ENCODE measurements at regions not wholly inside any gene's neighbourhood (a gene's known extent, or its start where the extent isn't known, plus 50 kb on each side); places are given as distances from the start of the nearest gene placed in this dataset.

DNA sequence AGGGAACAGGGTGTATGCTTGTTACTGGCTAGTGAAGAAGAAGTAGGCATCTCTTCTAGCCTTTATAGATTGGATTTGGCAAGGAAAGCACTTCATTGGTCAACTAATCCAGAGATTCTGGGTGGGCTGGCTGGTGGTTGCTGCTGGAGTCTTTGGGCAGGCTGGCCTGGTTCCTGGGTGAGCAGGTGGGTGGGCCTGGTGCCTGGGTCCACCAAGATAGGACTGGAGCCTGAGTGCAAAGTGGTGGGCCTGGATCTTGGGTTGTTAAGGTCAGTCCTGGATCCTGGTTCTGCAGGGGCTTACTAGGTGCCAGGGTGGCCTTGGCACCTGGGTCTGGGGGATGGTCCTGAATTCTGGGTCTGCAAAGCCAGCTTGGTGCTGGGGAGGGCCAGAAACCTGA lies 482.4 kb upstream of the GHITM start:
- H3K4me1 ChIP-seq (ENCODE audit: control insufficient read depth, extremely low read depth, insufficient read depth, low read length) = peaks cover 5% of the 10 kb centered on the region
- TF ChIP-seq FOS (IDR thresholded peaks at IDR 0.05; ENCODE audit: borderline replicate concordance, insufficient read depth, low read length) = no peak
- H3K27me3 ChIP-seq (ENCODE audit: control insufficient read depth in 2 of 2, insufficient read depth in 2 of 2, low read length in 2 of 2) = no peaks in the 10 kb centered on the region
- no peak overlapping the region for H3K27ac ChIP-seq (ENCODE audit: insufficient read depth, low read depth, low read length)
- no peak overlapping the region for H2AFZ ChIP-seq (ENCODE audit: low read depth, low read length)
- no TSS peak for BruUV-seq (replicated peaks)
- DNase-seq (ENCODE audit: low read depth, low spot score) (no peak), FAIRE-seq (no peak)
- ChIA-PET POLR2A (no interaction called here), CTCF (no interaction called here)
- no peaks in the 10 kb centered on the region for H3K79me2 ChIP-seq (ENCODE audit: control insufficient read depth, insufficient read depth, low read length)
- no peaks in the 10 kb centered on the region for H3K36me3 ChIP-seq (ENCODE audit: control insufficient read depth in 2 of 2, extremely low read depth in 1 of 2, insufficient read depth in 2 of 2, low read length in 2 of 2)
- H3K9me1 ChIP-seq (replicated peaks; ENCODE audit: control insufficient read depth, extremely low read depth, insufficient read depth, low read length) = no peaks in the 10 kb centered on the region
- dilution Hi-C loops (cut with MboI; ENCODE audit: extremely low pct_ligation_motif_present, low sequenced_read_pairs) = no loop called here
- H4K20me1 ChIP-seq (replicated peaks; ENCODE audit: control insufficient read depth, extremely low read depth, insufficient read depth, low read length) = no peaks in the 10 kb centered on the region
- no peaks in the 10 kb centered on the region for H3K9me3 ChIP-seq (replicated peaks; ENCODE audit: control insufficient read depth, insufficient read depth, low read length)
- H3K4me3 ChIP-seq (replicated peaks in 1 of 3; ENCODE audit: insufficient read depth in 1 of 3, low read depth in 1 of 3, low read length in 3 of 3) = no peak overlapping the region
- no peak overlapping the region for H3K4me2 ChIP-seq (ENCODE audit: insufficient read depth, low read length)
- intact Hi-C loops (cut with micrococcal nuclease) = no loop called here
- no peak overlapping the region for H3K9ac ChIP-seq (replicated peaks; ENCODE audit: extremely low read depth, insufficient read depth, low read length)

DNA sequence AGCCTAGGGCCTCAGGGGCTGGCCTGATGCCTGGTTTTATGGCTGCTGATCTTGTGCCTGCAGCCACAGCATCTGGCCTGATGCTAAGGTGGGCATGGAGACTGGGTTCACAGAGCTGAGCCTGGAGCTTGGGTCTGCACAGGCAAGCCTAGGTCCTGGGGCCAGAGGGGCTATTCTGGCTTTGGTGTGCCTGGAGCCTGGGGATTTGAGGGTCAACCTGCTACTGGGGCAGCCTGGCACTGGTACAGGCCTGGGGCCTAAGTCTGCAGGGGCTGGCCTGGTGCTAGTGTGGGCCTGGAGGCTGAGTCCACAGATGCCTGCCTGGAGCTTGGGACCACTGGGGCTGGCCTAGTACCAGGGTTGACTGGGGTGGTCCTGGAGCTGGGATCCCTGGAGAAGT lies 481.8 kb upstream of the GHITM start:
- intact Hi-C loops (cut with micrococcal nuclease) = no loop called here
- dilution Hi-C loops (cut with MboI; ENCODE audit: extremely low pct_ligation_motif_present, low sequenced_read_pairs) = no loop called here
- POLR2A ChIA-PET = no interaction called here

More for the DNA sequence above, 481.8 kb upstream of the GHITM start:
- CTCF ChIA-PET = no interaction called here
- no peak overlapping the region for H3K9ac ChIP-seq (replicated peaks; ENCODE audit: extremely low read depth, insufficient read depth, low read length)
- H4K20me1 ChIP-seq (replicated peaks; ENCODE audit: control insufficient read depth, extremely low read depth, insufficient read depth, low read length) = no peaks in the 10 kb centered on the region
- H3K4me1 ChIP-seq (ENCODE audit: control insufficient read depth, extremely low read depth, insufficient read depth, low read length) = no peaks in the 10 kb centered on the region
- FAIRE-seq (no peak), DNase-seq (ENCODE audit: low read depth, low spot score) (no peak)
- no peaks in the 10 kb centered on the region for H3K9me1 ChIP-seq (replicated peaks; ENCODE audit: control insufficient read depth, extremely low read depth, insufficient read depth, low read length)
- H3K36me3 ChIP-seq (ENCODE audit: control insufficient read depth in 2 of 2, extremely low read depth in 1 of 2, insufficient read depth in 2 of 2, low read length in 2 of 2) = no peaks in the 10 kb centered on the region
- H3K27me3 ChIP-seq (ENCODE audit: control insufficient read depth in 2 of 2, insufficient read depth in 2 of 2, low read length in 2 of 2) = no peaks in the 10 kb centered on the region
- no peak overlapping the region for H3K27ac ChIP-seq (ENCODE audit: insufficient read depth, low read depth, low read length)
- H3K4me2 ChIP-seq (ENCODE audit: insufficient read depth, low read length) = no peak overlapping the region
- H3K79me2 ChIP-seq (ENCODE audit: control insufficient read depth, insufficient read depth, low read length) = no peaks in the 10 kb centered on the region
- H3K4me3 ChIP-seq (replicated peaks in 1 of 3; ENCODE audit: insufficient read depth in 1 of 3, low read depth in 1 of 3, low read length in 3 of 3) = no peak overlapping the region
- H3K9me3 ChIP-seq (replicated peaks; ENCODE audit: control insufficient read depth, insufficient read depth, low read length) = no peaks in the 10 kb centered on the region
- no peak overlapping the region for H2AFZ ChIP-seq (ENCODE audit: low read depth, low read length)
- BruUV-seq (replicated peaks) = no TSS peak
- TF ChIP-seq MYC (IDR thresholded peaks at IDR 0.05; ENCODE audit: low read depth, low read length) = no peak
- TF ChIP-seq POLR2A (IDR thresholded peaks at IDR 0.05; ENCODE audit: low read depth, low read length) = no peak
- no peak for TF ChIP-seq POLR2AphosphoS5 (IDR thresholded peaks at IDR 0.05; ENCODE audit: insufficient read depth, low read depth, low read length)
- no peak for TF ChIP-seq EZH2 (IDR thresholded peaks at IDR 0.05; ENCODE audit: borderline replicate concordance, low read depth, low read length, severe bottlenecking)
- TF ChIP-seq FOS (IDR thresholded peaks at IDR 0.05; ENCODE audit: borderline replicate concordance, insufficient read depth, low read length) = no peak
- TF ChIP-seq, protein P1, sequence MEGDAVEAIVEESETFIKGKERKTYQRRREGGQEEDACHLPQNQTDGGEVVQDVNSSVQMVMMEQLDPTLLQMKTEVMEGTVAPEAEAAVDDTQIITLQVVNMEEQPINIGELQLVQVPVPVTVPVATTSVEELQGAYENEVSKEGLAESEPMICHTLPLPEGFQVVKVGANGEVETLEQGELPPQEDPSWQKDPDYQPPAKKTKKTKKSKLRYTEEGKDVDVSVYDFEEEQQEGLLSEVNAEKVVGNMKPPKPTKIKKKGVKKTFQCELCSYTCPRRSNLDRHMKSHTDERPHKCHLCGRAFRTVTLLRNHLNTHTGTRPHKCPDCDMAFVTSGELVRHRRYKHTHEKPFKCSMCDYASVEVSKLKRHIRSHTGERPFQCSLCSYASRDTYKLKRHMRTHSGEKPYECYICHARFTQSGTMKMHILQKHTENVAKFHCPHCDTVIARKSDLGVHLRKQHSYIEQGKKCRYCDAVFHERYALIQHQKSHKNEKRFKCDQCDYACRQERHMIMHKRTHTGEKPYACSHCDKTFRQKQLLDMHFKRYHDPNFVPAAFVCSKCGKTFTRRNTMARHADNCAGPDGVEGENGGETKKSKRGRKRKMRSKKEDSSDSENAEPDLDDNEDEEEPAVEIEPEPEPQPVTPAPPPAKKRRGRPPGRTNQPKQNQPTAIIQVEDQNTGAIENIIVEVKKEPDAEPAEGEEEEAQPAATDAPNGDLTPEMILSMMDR (IDR thresholded peaks at IDR 0.05; ENCODE audit: extremely low read depth in 1 of 2, insufficient read depth in 1 of 2, low read depth in 1 of 2, low read length in 2 of 2) = no peak
- TF ChIP-seq, protein P2, sequence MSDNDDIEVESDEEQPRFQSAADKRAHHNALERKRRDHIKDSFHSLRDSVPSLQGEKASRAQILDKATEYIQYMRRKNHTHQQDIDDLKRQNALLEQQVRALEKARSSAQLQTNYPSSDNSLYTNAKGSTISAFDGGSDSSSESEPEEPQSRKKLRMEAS (IDR thresholded peaks at IDR 0.05; ENCODE audit: insufficient read depth, insufficient read length) = no peak
- TF ChIP-seq JUN (IDR thresholded peaks at IDR 0.05; ENCODE audit: borderline replicate concordance, insufficient read depth, insufficient read length, low read depth) = no peak
- no peak for TF ChIP-seq GATA2 (IDR thresholded peaks at IDR 0.05; ENCODE audit: insufficient read depth, insufficient read length, low read depth, low read length)

Data from endothelial cell of umbilical vein (primary cell).